DMS 273 (cell line): ENCODE measurements at regions not wholly inside any gene's neighbourhood (a gene's known extent, or its start where the extent isn't known, plus 50 kb on each side); places are given as distances from the start of the nearest gene placed in this dataset.
A peak's percentile ranks its signal among the peaks of the same experiment; 100 is the strongest.
"Not testable (repeated sequence)": the region's sequence is repeated elsewhere in the genome, so short reads cannot be mapped to it uniquely, and the experiment has no call there.

Experiments used
- DNase-seq: peaks from one replicate; lab custom pipeline; 2025; ENCODE audit not compliant: unreplicated experiment; lab: John Stamatoyannopoulos, UW

- DNase-seq: no peak
Measured at GRCh38 chr3:187481426-187481825, 113.2 kb downstream of the RTP4 start.

GRCh38 chr3:187475613-187476012 is 107.4 kb downstream of the RTP4 start:
- DNase-seq: not testable (repeated sequence)

- peak; percentile 34 for DNase-seq
Measured at GRCh38 chr3:187473778-187474406, 105.7 kb downstream of the RTP4 start.

GRCh38 chr3:187466306-187466705 is 98.1 kb downstream of the RTP4 start:
- DNase-seq: not testable (repeated sequence)

GRCh38 chr3:187465503-187465902 is 97.3 kb downstream of the RTP4 start:
- DNase-seq: no peak

- DNase-seq: no peak
Measured at GRCh38 chr3:187464682-187465081, 96.5 kb downstream of the RTP4 start.

- no peak for DNase-seq
Measured at GRCh38 chr3:187458921-187459320, 90.7 kb downstream of the RTP4 start.

GRCh38 chr3:187458383-187458782 is 90.2 kb downstream of the RTP4 start:
- no peak for DNase-seq

- peak; percentile 34 for DNase-seq
Measured at GRCh38 chr3:187456250-187456649, 88.1 kb downstream of the RTP4 start.

- DNase-seq: no peak
Measured at GRCh38 chr3:187454085-187454815, 86.1 kb downstream of the RTP4 start.

GRCh38 chr3:187450431-187451190 is 82.4 kb downstream of the RTP4 start:
- DNase-seq: no peak

GRCh38 chr3:187448674-187449073 is 80.5 kb downstream of the RTP4 start:
- DNase-seq: no peak

- DNase-seq: no peak
Measured at GRCh38 chr3:187447737-187448136, 79.6 kb downstream of the RTP4 start.

- DNase-seq: no peak
Measured at GRCh38 chr3:187445356-187445755, 77.2 kb downstream of the RTP4 start.

- DNase-seq: peak; percentile 19
Measured at GRCh38 chr3:187434524-187434923, 66.3 kb downstream of the RTP4 start.

GRCh38 chr3:187430576-187430975 is 62.4 kb downstream of the RTP4 start:
- DNase-seq: no peak
